OCI-LY7 (cell line): ENCODE measurements at regions not wholly inside any gene's neighbourhood (a gene's known extent, or its start where the extent isn't known, plus 50 kb on each side); places are given as distances from the start of the nearest gene placed in this dataset. TPM values are rescaled to one million over a fixed set of nuclear protein-coding genes. Genes with fewer than 3 reads are reported as not detected.
"Not testable (repeated sequence)": the region's sequence is repeated elsewhere in the genome, so short reads cannot be mapped to it uniquely, and the experiment has no call there.

ENCODE experiments used
- BruUV-seq: library from RNA; stranded (reverse); fragments of 400-500 nt; replicated peaks from 2 replicates; lab custom pipeline; 2021; lab: Mats Ljungman, UMichigan
- CTCF ChIA-PET: fragments of 300-600 bp; sonication (Branson Sonifier 250); formaldehyde crosslinking; loops from one replicate; lab custom pipeline; 2022; ENCODE audit warnings: antibody characterized with exemption; ENCODE audit not compliant: unreplicated experiment; lab: Charles Lee
- POLR2A ChIA-PET: fragments of 300-600 bp; sonication (Branson Sonifier 250); formaldehyde crosslinking; loops from one replicate; lab custom pipeline; 2022; ENCODE audit warnings: antibody characterized with exemption; lab: Charles Lee
- DNase-seq: peaks from one replicate; pipeline ENCODE4 v3.0.0-alpha.2; 2015; ENCODE audit warnings: low spot score
- H2AFZ ChIP-seq: fragments of 200-600 bp; sonication (generic), shearing (Covaris generic); 2 replicates; pipeline ENCODE4 v1.6.1; 2014; ENCODE audit warnings: mild to moderate bottlenecking, antibody characterized with exemption, low read length, moderate library complexity
- H3K27ac ChIP-seq: fragments of 200-600 bp; sonication (generic); 2 replicates; pipeline ENCODE4 v1.5.1; 2014; ENCODE audit warnings: mixed run types, low read depth, mild to moderate bottlenecking, moderate library complexity, low read length, inconsistent platforms; ENCODE audit not compliant: poor library complexity, severe bottlenecking
- H3K36me3 ChIP-seq: fragments of 200-600 bp; sonication (generic); 2 replicates; pipeline ENCODE4 v1.6.1; 2014; ENCODE audit warnings: mild to moderate bottlenecking, antibody characterized with exemption, low read length, moderate library complexity, mixed read lengths; ENCODE audit not compliant: insufficient read depth
- H3K4me1 ChIP-seq: fragments of 200-600 bp; sonication (generic); 2 replicates; pipeline ENCODE4 v1.5.1; 2014; ENCODE audit warnings: mild to moderate bottlenecking, low read length; ENCODE audit not compliant: insufficient read depth, poor library complexity, severe bottlenecking
- H3K4me2 ChIP-seq: fragments of 200-600 bp; sonication (generic); 2 replicates; pipeline ENCODE4 v1.6.1; 2014; ENCODE audit warnings: mild to moderate bottlenecking, low read length
- H3K4me3 ChIP-seq: fragments of 200-600 bp; sonication (generic); 2 replicates; pipeline ENCODE4 v1.5.1; 2014; ENCODE audit warnings: mild to moderate bottlenecking, low read depth, low read length; ENCODE audit not compliant: poor library complexity, severe bottlenecking
- H3K79me2 ChIP-seq: fragments of 200-600 bp; sonication (generic); 2 replicates; pipeline ENCODE4 v1.6.1; 2016; ENCODE audit warnings: low read depth, mild to moderate bottlenecking, low read length, moderate library complexity, mixed read lengths; ENCODE audit not compliant: insufficient read depth
- H3K9me2 ChIP-seq: fragments of 200-600 bp; sonication (generic); 2 replicates; pipeline ENCODE4 v1.6.1; 2016; ENCODE audit warnings: mild to moderate bottlenecking, low read length, mixed read lengths; ENCODE audit not compliant: insufficient read depth
- H3K9me3 ChIP-seq: fragments of 200-600 bp; sonication (generic); 2 replicates; pipeline ENCODE4 v1.6.1; 2014; ENCODE audit warnings: mild to moderate bottlenecking, mixed run types, low read length, mixed read lengths
- H4K20me1 ChIP-seq: fragments of 200-600 bp; sonication (generic); 2 replicates; pipeline ENCODE4 v1.6.1; 2014; ENCODE audit warnings: mild to moderate bottlenecking, antibody characterized with exemption, low read length, moderate library complexity, mixed read lengths; ENCODE audit not compliant: insufficient read depth
- EZH2phosphoT487 ChIP-seq: fragments of 200-600 bp; sonication (generic); IDR thresholded peaks from 2 replicates; pipeline ENCODE4 v1.6.1; 2018; ENCODE audit warnings: low read depth, borderline replicate concordance, mild to moderate bottlenecking, mixed run types, antibody characterized with exemption, low read length, moderate library complexity, mixed read lengths
- intact Hi-C: fragments of 100-400 bp; cut with micrococcal nuclease; formaldehyde crosslinking; loops from one replicate; pipeline ENCODE4 v1.10.0; 2022; ENCODE audit not compliant: unreplicated experiment
- small RNA-seq: library from RNA; depleted of rRNA; stranded (forward); fragments of <200 nt; gene quantifications from one replicate; pipeline ENCODE3, GENCODE V24; 2014
- TF ChIP-seq, protein P1 (sequence below): fragments of 200-600 bp; sonication (generic); conservative IDR thresholded peaks from 2 replicates; pipeline ENCODE4 v1.5.1; 2014; ENCODE audit warnings: mild to moderate bottlenecking, antibody characterized with exemption, low read length, moderate library complexity, mixed read lengths

DNA sequence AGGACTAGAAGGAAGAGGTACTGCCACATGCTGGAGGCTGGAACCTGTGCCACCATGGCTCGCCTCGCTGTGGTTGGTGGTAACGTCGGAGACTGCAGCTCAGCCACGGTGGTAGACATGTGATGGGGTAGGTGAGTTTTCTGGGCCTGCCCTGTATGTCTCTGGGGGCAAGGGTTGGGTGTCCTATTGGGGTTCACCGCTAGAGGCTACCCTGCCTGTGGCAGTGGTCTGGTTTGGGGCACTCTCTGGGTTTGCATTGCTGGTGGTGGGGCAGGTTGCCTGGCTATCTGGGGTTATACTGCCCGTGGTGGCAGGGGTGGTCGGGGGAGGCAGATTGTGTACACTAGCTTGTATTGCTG is 79.3 kb upstream of the KCNJ18 start:
- TF ChIP-seq, protein P1, sequence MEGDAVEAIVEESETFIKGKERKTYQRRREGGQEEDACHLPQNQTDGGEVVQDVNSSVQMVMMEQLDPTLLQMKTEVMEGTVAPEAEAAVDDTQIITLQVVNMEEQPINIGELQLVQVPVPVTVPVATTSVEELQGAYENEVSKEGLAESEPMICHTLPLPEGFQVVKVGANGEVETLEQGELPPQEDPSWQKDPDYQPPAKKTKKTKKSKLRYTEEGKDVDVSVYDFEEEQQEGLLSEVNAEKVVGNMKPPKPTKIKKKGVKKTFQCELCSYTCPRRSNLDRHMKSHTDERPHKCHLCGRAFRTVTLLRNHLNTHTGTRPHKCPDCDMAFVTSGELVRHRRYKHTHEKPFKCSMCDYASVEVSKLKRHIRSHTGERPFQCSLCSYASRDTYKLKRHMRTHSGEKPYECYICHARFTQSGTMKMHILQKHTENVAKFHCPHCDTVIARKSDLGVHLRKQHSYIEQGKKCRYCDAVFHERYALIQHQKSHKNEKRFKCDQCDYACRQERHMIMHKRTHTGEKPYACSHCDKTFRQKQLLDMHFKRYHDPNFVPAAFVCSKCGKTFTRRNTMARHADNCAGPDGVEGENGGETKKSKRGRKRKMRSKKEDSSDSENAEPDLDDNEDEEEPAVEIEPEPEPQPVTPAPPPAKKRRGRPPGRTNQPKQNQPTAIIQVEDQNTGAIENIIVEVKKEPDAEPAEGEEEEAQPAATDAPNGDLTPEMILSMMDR = no peak
- no peak for TF ChIP-seq EZH2phosphoT487
- no peaks in the 10 kb centered on the region for H4K20me1 ChIP-seq
- CTCF ChIA-PET = no interaction called here
- H3K36me3 ChIP-seq = no peaks in the 10 kb centered on the region
- no peak for DNase-seq
- intact Hi-C loops = no loop called here
- no peak overlapping the region for H3K4me3 ChIP-seq
- no peak overlapping the region for H3K4me2 ChIP-seq
- no peaks in the 10 kb centered on the region for H3K9me3 ChIP-seq
- no peaks in the 10 kb centered on the region for H3K9me2 ChIP-seq
- H3K79me2 ChIP-seq = no peaks in the 10 kb centered on the region
- POLR2A ChIA-PET = no interaction called here
- no peak overlapping the region for H2AFZ ChIP-seq
- H3K4me1 ChIP-seq = no peaks in the 10 kb centered on the region
- H3K27ac ChIP-seq = no peak overlapping the region
- BruUV-seq = no TSS peak

DNA sequence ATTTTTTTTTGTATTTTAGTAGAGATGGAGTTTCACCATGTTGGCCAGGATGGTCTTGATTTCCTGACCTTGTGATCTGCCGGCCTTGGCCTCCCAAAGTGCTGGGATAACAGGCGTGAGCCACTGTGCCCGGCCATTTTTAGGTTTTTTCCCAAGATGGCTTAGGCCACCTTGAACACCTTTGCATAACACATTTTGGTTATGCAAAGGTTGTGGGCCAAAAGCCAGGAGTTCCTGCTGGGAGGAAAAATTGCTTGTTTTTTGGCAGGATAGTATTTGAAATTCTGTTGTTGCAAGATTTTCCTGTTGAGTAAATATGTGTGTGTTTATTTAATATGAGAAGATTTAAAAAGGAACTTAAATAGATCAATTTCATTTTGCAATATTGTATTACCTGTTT is 65.3 kb upstream of the KCNJ18 start:
- H3K4me1 ChIP-seq, CTCF ChIA-PET, H2AFZ ChIP-seq, H3K4me2 ChIP-seq, H3K9me3 ChIP-seq, H3K79me2 ChIP-seq, H4K20me1 ChIP-seq, POLR2A ChIA-PET, H3K27ac ChIP-seq, intact Hi-C loops, BruUV-seq, H3K9me2 ChIP-seq, H3K36me3 ChIP-seq, H3K4me3 ChIP-seq, DNase-seq: not testable (repeated sequence)

Small RNA genes lying in the stretch of these regions (small RNA-seq; reads per million reads assigned to genes)
- not detected for gene AC233702.6
- gene AC233702.8 = not detected
